ENCODE measurements at regions not wholly inside any gene's neighbourhood (a gene's known extent, or its start where the extent isn't known, plus 50 kb on each side); places are given as distances from the start of the nearest gene placed in this dataset.
A peak's percentile ranks its signal among the peaks of the same experiment; 100 is the strongest.
"Not testable (repeated sequence)": the region's sequence is repeated elsewhere in the genome, so short reads cannot be mapped to it uniquely, and the experiment has no call there.

GRCh38 chr10:120051671-120052070 is 159.1 kb downstream of the SEC23IP start:
- DNase-seq, result no peak

GRCh38 chr10:120052964-120053702 is 160.6 kb downstream of the SEC23IP start:
- DNase-seq, result no peak

GRCh38 chr10:120059790-120060189 is 167.3 kb downstream of the SEC23IP start:
- not testable (repeated sequence) for DNase-seq

GRCh38 chr10:120067427-120067826 is 174.9 kb downstream of the SEC23IP start:
- no peak for DNase-seq

GRCh38 chr10:120069700-120070099 is 177.2 kb downstream of the SEC23IP start:
- no peak for DNase-seq

- peak; percentile 24 for DNase-seq
These were observed 182.8 kb downstream of the SEC23IP start for GRCh38 chr10:120075349-120075748.

GRCh38 chr10:120076996-120077706 is 184.6 kb downstream of the SEC23IP start:
- peak; percentile 62 for DNase-seq

- DNase-seq, result peak; percentile 50
These were observed 185.4 kb downstream of the SEC23IP start for GRCh38 chr10:120077707-120078492.

- no peak for DNase-seq
These were observed 192.7 kb downstream of the SEC23IP start for GRCh38 chr10:120085096-120085796.

- DNase-seq, result peak; percentile 6
These were observed 193.5 kb downstream of the SEC23IP start for GRCh38 chr10:120086066-120086465.

- no peak for DNase-seq
These were observed 194.6 kb downstream of the SEC23IP start for GRCh38 chr10:120087109-120087508.

GRCh38 chr10:120095875-120096274 is 203.3 kb downstream of the SEC23IP start:
- no peak for DNase-seq

- DNase-seq, result no peak
These were observed 205.2 kb downstream of the SEC23IP start for GRCh38 chr10:120097766-120098165.

- no peak for DNase-seq
These were observed 205.9 kb downstream of the SEC23IP start for GRCh38 chr10:120098232-120098930.

GRCh38 chr10:120103738-120104560 is 211.4 kb downstream of the SEC23IP start:
- DNase-seq, result no peak

- no peak for DNase-seq
These were observed 212.5 kb downstream of the SEC23IP start for GRCh38 chr10:120105001-120105400.

- no peak for DNase-seq
These were observed 213.0 kb downstream of the SEC23IP start for GRCh38 chr10:120105492-120105891.

- DNase-seq, result no peak
These were observed 216.4 kb downstream of the SEC23IP start for GRCh38 chr10:120108916-120109315.

- DNase-seq, result not testable (repeated sequence)
These were observed 217.2 kb downstream of the SEC23IP start for GRCh38 chr10:120109725-120110124.

GRCh38 chr10:120110196-120110595 is 217.7 kb downstream of the SEC23IP start:
- DNase-seq, result no peak

GRCh38 chr10:120111628-120112027 is 219.1 kb downstream of the SEC23IP start:
- no peak for DNase-seq
